Neural progenitor cell (in vitro differentiated cells): ENCODE measurements at regions not wholly inside any gene's neighbourhood (a gene's known extent, or its start where the extent isn't known, plus 50 kb on each side); places are given as distances from the start of the nearest gene placed in this dataset.

ENCODE experiments used
- DNase-seq: peaks from one replicate; pipeline ENCODE4 v3.0.0-alpha.2; 2016; ENCODE audit warnings: low spot score
- H2AFZ ChIP-seq: fragments of 200-600 bp; sonication (generic); replicated peaks from 2 replicates; pipeline ENCODE4 v1.6.1; 2016; ENCODE audit warnings: antibody characterized with exemption
- H3F3A ChIP-seq: fragments of 200-600 bp; sonication (generic); 2 replicates; pipeline ENCODE4 v1.6.1; 2016; ENCODE audit warnings: antibody characterized with exemption, low read depth
- H3K27ac ChIP-seq: fragments of 200-600 bp; sonication (generic); 2 replicates; pipeline ENCODE4 v1.5.1; 2016; ENCODE audit warnings: mild to moderate bottlenecking
- H3K27me3 ChIP-seq: fragments of 200-600 bp; sonication (generic); 2 replicates; pipeline ENCODE4 v1.6.1; 2016; ENCODE audit warnings: mild to moderate bottlenecking, moderate library complexity
- H3K36me3 ChIP-seq: fragments of 200-600 bp; sonication (generic); 2 replicates; pipeline ENCODE4 v1.5.1; 2016
- H3K4me1 ChIP-seq: fragments of 200-600 bp; sonication (generic); 2 replicates; pipeline ENCODE4 v1.6.1; 2016; ENCODE audit warnings: mixed run types
- H3K4me2 ChIP-seq: fragments of 200-600 bp; sonication (generic); 2 replicates; pipeline ENCODE4 v1.6.1; 2016
- H3K4me3 ChIP-seq: fragments of 200-600 bp; sonication (generic); 2 replicates; pipeline ENCODE4 v1.5.1; 2016
- H3K79me2 ChIP-seq: fragments of 200-600 bp; sonication (generic); 2 replicates; pipeline ENCODE4 v1.6.1; 2016; ENCODE audit warnings: low read depth
- H3K9ac ChIP-seq: fragments of 200-600 bp; sonication (generic); 2 replicates; pipeline ENCODE4 v1.6.1; 2016
- H3K9me3 ChIP-seq: fragments of 200-600 bp; sonication (generic); 2 replicates; pipeline ENCODE4 v1.5.1; 2016; ENCODE audit warnings: low read depth
- H4K20me1 ChIP-seq: fragments of 200-600 bp; sonication (generic); 2 replicates; pipeline ENCODE4 v1.6.1; 2016; ENCODE audit warnings: low read depth
- H3K27ac Mint-ChIP-seq: 3 replicates; pipeline ENCODE4 v1.8.0; 2021; ENCODE audit warnings: mixed read lengths
- H3K27me3 Mint-ChIP-seq: 2 replicates; pipeline ENCODE4 v1.8.0; 2022; ENCODE audit warnings: low read depth, mild to moderate bottlenecking, inconsistent platforms, moderate library complexity, mixed read lengths; ENCODE audit not compliant: insufficient read depth
- H3K36me3 Mint-ChIP-seq: 3 replicates; pipeline ENCODE4 v1.8.0; 2021; ENCODE audit warnings: mixed read lengths
- H3K4me1 Mint-ChIP-seq: 3 replicates; pipeline ENCODE4 v1.8.0; 2021; ENCODE audit warnings: mixed read lengths
- H3K4me3 Mint-ChIP-seq: 3 replicates; pipeline ENCODE4 v1.8.0; 2021; ENCODE audit warnings: mild to moderate bottlenecking, moderate library complexity, mixed read lengths
- H3K9me3 Mint-ChIP-seq: 3 replicates; pipeline ENCODE4 v1.8.0; 2020; ENCODE audit warnings: mixed read lengths
- EZH2 ChIP-seq: fragments of 200-600 bp; sonication (generic); IDR thresholded peaks from 2 replicates; pipeline ENCODE4 v1.6.1; 2017; ENCODE audit warnings: antibody characterized with exemption, mild to moderate bottlenecking, moderate library complexity
- EZH2phosphoT487 ChIP-seq: fragments of 200-600 bp; sonication (generic); IDR thresholded peaks from 2 replicates; pipeline ENCODE4 v1.6.1; 2017; ENCODE audit warnings: antibody characterized with exemption
- TF ChIP-seq, protein P1 (sequence below): fragments of 200-600 bp; sonication (generic); IDR thresholded peaks from 2 replicates; pipeline ENCODE4 v1.5.1; 2017; ENCODE audit warnings: antibody characterized with exemption, mild to moderate bottlenecking

DNA sequence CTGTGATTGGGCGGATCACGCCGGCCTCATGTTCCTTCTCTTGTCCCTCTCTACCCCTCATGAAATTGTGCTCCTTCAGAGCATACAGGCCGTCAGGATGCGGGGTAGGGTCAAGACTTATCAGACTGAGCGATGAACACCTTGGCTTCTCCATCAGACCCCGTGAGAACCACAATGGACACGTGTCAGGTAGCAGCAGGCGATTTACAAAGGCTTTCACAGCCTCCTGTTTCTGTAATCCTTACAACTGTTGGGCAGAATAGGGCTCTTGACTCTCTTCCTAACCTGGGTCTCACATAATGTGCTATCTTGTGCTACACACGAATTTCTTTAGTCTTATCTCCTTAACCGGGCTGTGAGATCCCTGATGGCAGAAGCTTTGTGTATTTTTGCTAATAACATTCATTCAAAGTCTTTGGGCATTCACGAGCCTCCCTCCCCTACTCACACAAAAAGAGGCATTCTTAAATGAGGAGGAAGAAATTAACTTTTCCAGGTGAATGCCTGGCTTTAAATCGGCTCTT lies 122.9 kb upstream of the SLC22A23 start:
- H4K20me1 ChIP-seq = no peaks in the 10 kb centered on the region
- H3K36me3 Mint-ChIP-seq = no peaks in the 10 kb centered on the region
- no peak overlapping the region for H3K4me3 ChIP-seq
- peak overlapping the region; percentile 7 for H2AFZ ChIP-seq
- H3K27ac ChIP-seq = no peak overlapping the region
- peaks cover 26% of the 10 kb centered on the region for H3K4me1 ChIP-seq
- no peak overlapping the region for H3K9ac ChIP-seq
- peak overlapping the region; percentile 11 for H3K4me2 ChIP-seq
- H3K79me2 ChIP-seq = no peaks in the 10 kb centered on the region
- H3K9me3 Mint-ChIP-seq = no peaks in the 10 kb centered on the region
- peaks cover 5% of the 10 kb centered on the region for H3K27me3 Mint-ChIP-seq
- H3K4me1 Mint-ChIP-seq = peaks cover 30% of the 10 kb centered on the region
- H3K36me3 ChIP-seq = no peaks in the 10 kb centered on the region
- TF ChIP-seq EZH2 (no peak), EZH2phosphoT487 (no peak)
- TF ChIP-seq, protein P1, sequence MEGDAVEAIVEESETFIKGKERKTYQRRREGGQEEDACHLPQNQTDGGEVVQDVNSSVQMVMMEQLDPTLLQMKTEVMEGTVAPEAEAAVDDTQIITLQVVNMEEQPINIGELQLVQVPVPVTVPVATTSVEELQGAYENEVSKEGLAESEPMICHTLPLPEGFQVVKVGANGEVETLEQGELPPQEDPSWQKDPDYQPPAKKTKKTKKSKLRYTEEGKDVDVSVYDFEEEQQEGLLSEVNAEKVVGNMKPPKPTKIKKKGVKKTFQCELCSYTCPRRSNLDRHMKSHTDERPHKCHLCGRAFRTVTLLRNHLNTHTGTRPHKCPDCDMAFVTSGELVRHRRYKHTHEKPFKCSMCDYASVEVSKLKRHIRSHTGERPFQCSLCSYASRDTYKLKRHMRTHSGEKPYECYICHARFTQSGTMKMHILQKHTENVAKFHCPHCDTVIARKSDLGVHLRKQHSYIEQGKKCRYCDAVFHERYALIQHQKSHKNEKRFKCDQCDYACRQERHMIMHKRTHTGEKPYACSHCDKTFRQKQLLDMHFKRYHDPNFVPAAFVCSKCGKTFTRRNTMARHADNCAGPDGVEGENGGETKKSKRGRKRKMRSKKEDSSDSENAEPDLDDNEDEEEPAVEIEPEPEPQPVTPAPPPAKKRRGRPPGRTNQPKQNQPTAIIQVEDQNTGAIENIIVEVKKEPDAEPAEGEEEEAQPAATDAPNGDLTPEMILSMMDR = no peak
- peak; percentile 41 for DNase-seq
- H3F3A ChIP-seq = peaks cover 4% of the 10 kb centered on the region
- no peak overlapping the region for H3K4me3 Mint-ChIP-seq
- no peaks in the 10 kb centered on the region for H3K9me3 ChIP-seq
- H3K27me3 ChIP-seq = no peaks in the 10 kb centered on the region
- peak overlapping the region; percentile 60 for H3K27ac Mint-ChIP-seq

DNA sequence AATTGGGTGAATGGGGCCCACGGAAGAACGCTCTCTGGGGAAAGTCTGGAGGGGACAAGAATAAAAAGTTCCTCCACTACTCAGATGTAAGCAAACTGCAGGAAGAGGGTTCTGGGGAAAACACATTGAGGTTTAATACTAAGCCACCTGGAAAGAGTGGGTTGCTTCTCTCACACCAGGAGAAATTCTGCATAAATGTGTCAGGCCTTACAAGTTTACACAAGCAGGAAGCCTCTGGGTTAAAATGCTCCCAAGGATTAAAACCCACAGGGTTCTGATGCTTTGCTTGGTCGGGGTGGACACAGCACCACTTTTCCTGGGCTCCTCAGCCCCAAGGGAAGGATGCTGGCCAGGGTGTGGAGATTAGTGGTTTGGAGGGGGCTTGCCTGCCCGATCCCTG lies 122.1 kb upstream of the SLC22A23 start:
- Mint-ChIP-seq H3K4me3 (no peak overlapping the region), H3K4me1 (peaks cover 33% of the 10 kb centered on the region)

DNA sequence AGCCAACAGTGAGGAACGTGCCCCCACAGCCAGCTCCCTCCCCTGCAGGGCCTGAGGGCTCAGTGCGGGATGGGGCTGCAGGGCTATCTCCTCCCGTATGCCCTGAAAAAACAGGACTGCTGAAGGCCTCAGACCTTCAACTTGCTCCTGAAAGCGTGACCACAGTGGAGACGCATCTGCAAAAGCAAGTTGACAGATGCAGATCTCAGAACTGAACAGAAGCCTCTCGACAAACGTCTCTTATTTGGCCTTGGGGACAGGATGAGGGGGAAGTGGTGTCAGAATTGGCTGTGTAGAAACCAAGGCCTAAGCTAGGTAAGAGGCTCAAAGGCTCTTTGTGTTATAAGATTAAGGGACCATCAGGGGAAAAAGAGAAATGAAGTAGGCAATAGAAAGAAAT lies 120.7 kb upstream of the SLC22A23 start:
- Mint-ChIP-seq H3K36me3 (no peaks in the 10 kb centered on the region), H3K27me3 (peaks cover 6% of the 10 kb centered on the region), H3K27ac (peak overlapping the region; percentile 58), H3K4me3 (no peak overlapping the region), H3K4me1 (peaks cover 33% of the 10 kb centered on the region), H3K9me3 (no peaks in the 10 kb centered on the region)
- no peaks in the 10 kb centered on the region for H3K36me3 ChIP-seq
- peaks cover 4% of the 10 kb centered on the region for H3F3A ChIP-seq
- TF ChIP-seq, protein P1 = no peak
- TF ChIP-seq EZH2phosphoT487 (no peak), EZH2 (no peak)
- no peaks in the 10 kb centered on the region for H4K20me1 ChIP-seq
- no peaks in the 10 kb centered on the region for H3K27me3 ChIP-seq
- H3K27ac ChIP-seq = no peak overlapping the region
- H3K9ac ChIP-seq = no peak overlapping the region
- DNase-seq = no peak
- H3K79me2 ChIP-seq = no peaks in the 10 kb centered on the region
- H3K4me2 ChIP-seq = no peak overlapping the region
- H3K4me1 ChIP-seq = peaks cover 26% of the 10 kb centered on the region
- H3K9me3 ChIP-seq = no peaks in the 10 kb centered on the region
- no peak overlapping the region for H2AFZ ChIP-seq
- no peak overlapping the region for H3K4me3 ChIP-seq

More for the DNA sequence above, 122.1 kb upstream of the SLC22A23 start:
- peak overlapping the region; percentile 60 for H3K27ac Mint-ChIP-seq
- Histone ChIP-seq H3K9me3 (no peaks in the 10 kb centered on the region), H4K20me1 (no peaks in the 10 kb centered on the region), H3K4me2 (no peak overlapping the region), H2AFZ (peak overlapping the region; percentile 7), H3K9ac (no peak overlapping the region), H3K79me2 (no peaks in the 10 kb centered on the region), H3K27ac (no peak overlapping the region), H3F3A (peaks cover 4% of the 10 kb centered on the region), H3K4me1 (peaks cover 26% of the 10 kb centered on the region), H3K27me3 (no peaks in the 10 kb centered on the region), H3K4me3 (no peak overlapping the region), H3K36me3 (no peaks in the 10 kb centered on the region)
- no peak for TF ChIP-seq EZH2
- no peak for TF ChIP-seq EZH2phosphoT487
- TF ChIP-seq, protein P1 = no peak
- no peak for DNase-seq
- no peaks in the 10 kb centered on the region for H3K9me3 Mint-ChIP-seq
- peaks cover 5% of the 10 kb centered on the region for H3K27me3 Mint-ChIP-seq
- H3K36me3 Mint-ChIP-seq = no peaks in the 10 kb centered on the region
